A204.1 (cell line): ENCODE measurements at regions not wholly inside any gene's neighbourhood (a gene's known extent, or its start where the extent isn't known, plus 50 kb on each side); places are given as distances from the start of the nearest gene placed in this dataset.

Experiments used
- FAIRE-seq: peaks from 2 replicates; lab custom pipeline; 2012; peaks lifted over from hg19 to GRCh38; lab: Jason Lieb, UNC

DNA sequence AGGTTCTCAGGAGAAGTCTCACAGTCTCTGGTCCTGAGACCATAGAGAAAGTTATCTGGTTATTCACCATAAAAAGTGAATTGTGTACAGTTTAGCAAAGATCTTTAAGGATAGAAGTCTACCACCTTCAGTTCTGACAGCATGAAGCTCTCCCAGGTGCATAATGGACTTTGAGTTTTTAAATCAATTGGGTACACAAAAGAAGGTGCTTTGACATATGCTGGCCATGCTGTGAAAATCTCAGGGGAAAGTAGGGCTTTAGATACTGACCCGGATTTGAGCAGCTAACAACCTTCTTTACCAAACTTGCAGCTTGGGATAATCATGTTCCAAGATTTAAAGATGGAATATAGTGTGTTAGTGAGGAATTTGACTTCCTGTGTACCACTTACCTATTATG lies 264.2 kb downstream of the ZSWIM6 start:
- FAIRE-seq = no peak

DNA sequence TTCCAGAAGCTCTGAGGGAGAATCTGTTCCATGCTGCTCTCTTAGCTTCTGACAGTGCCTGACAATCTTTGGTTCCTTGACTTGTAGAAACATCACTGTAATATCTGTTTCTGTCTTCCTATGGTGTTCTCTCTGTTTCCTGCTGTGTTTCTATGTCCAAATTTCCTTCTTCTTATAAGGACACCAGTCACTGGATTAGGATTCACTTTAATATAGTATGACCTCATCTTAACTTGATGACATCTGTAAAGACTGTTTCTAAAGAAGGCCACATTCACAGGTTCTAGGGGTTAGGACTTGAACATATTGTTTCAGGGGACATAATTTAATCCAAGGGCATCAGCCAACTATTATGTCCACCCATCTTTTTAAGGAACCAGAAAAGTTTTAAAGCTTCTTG lies 265.6 kb downstream of the ZSWIM6 start:
- FAIRE-seq = no peak

- no peak for FAIRE-seq
Observed at GRCh38 chr5:61598126-61598525, 266.1 kb downstream of the ZSWIM6 start.

DNA sequence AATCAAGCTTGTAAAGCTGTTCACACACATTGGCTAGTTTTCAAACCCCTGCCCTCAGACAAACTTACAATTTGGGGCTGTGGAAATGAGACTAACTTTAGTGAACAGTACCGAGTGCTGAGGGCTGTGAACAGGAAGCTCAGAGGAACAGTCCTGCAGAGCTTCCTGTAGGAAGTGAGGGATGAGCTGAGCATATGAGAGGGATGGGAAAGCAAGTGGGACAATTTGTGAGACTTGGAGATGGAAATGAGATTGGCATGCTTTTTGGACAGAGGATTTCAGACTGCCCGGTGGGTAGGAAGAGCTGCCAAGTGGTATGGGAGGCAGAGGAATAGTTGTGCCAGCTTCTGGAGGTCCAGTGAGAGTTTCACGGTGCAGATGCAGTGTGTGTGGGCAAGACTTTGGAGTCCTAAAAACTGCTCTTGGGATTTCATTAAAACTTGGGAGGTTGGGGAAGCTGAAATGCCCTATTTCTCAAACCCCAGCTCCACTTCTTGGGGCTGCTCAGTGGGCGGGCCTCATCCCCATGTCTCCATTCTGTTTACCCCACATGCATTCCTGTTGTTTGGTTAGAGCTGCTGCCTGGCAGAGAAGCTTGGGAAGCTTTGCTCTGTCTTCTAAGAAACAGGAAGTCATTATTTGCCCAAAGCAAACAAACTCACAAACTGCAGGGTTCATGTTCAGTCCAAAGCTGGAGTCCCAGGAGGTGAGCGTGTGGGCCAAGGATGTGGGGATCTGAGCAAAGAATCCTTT lies 267.5 kb downstream of the ZSWIM6 start:
- no peak for FAIRE-seq

DNA sequence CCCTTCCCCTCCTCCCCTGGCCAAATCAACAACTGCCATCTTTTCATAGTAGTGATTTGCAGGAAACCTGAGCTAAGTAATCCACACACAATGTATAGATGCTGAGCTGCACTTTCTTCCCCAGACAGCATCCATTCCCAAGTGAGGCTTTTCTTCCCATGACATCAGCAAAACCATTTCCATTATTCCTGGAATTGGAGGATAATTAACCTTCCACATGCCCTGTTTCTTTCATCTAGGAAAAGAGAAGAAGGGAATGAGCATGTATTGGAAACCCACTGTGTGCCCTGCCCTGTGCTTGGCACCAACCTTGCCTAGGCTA lies 268.0 kb downstream of the ZSWIM6 start:
- no peak for FAIRE-seq

GRCh38 chr5:61600945-61601511 lies 269.0 kb downstream of the ZSWIM6 start:
- no peak for FAIRE-seq

DNA sequence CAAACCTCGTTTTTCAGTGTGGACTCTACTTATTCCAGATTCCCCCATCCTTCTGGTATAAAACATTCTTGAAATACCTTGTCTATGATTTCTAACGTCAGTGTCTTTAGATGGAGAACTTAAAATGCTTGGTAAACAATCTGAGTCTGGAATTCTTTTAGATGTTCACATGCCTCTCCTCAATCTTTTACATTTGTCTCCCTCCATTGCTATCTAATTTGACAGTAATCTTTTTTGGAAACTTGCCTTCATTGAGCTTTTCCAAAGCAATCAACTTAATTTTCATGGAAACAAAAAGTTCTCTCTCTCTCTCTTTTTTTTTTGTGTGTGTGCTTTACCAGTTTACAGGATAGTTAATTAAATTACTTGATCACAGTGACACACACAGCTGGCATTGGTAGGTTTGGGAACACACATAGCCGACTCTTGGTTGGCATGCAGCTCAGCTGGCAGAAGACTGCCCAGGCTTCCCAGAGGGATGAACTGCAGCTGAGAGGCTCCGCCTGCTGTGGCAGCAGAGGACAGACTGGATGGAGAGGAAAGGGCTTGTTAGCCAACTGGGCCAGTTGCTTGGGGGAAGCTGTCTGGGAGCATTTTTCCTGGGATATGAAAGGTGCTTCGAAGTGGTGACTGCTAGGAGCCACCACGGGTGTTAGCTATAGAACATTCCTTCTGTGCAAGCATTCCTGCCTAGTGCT lies 271.3 kb downstream of the ZSWIM6 start:
- no peak for FAIRE-seq

DNA sequence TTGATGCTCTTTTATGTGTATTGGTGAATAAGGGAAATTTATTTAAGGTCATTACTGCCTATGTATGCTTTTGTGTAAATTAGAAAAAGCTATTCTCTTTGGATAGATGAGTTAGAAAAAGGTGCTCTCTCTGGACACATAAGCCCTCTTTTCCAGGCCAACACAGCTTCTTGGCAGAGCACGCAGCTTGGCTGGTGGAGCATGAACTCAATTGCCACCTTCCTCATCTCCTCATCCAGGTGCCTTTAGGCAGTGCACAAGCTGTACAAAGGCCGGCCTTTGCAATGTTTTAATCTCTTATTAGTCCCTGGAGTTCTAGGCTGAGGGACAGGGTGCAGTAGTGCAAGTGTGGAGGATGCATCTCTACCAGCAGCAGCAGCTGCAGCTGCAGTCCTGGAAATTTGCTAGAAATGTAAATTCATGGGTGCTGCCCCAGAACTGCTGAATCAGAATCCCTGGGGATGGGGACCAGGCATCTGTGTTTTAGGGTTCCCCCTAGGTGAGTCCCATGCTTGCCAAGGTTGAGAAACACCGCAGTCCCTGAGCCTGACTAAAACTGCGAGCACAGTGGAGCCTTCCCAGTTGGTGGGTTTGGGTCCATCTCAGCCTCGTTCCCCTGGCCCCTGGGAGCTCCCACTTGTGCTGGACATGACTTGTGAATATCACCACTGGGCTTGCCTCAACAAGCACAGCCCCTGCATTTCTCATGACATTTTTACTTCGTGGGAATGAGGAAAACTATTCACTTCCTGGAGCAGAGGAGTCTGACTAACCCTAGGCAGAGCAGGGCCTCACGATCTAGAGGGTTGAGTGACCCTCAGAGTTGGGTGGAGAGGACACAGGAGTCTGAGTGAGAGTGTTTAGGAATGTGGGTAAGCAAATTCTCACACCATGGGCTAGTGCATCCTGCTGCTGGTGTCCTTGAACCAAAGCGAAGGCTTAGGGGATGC lies 272.3 kb downstream of the ZSWIM6 start:
- FAIRE-seq = no peak

- FAIRE-seq = no peak
Observed at GRCh38 chr5:61609840-61610677, 278.0 kb downstream of the ZSWIM6 start.

GRCh38 chr5:61610678-61611024 lies 278.6 kb downstream of the ZSWIM6 start:
- FAIRE-seq = no peak

GRCh38 chr5:61612431-61612830 lies 280.4 kb downstream of the ZSWIM6 start:
- FAIRE-seq = no peak

GRCh38 chr5:61613679-61614078 lies 281.6 kb downstream of the ZSWIM6 start:
- FAIRE-seq = no peak

DNA sequence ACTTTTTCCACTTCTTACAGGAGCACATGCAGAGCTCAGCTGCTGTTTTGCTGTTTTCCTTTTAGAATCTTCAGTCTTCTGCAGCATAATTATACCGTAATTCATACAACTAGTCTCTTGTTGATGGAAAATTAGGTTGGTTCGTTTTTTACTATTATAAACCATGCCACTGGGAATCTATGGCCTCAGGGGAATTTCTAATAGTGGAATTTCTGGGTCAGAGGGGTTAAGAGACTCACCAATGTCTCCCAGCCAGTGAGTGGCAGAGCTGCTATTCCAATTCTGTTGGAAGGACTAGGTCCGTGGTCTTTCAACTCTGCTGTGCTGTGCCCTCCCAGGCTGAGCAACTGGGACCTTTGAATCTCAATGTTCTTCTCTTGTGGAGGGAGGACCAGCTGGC lies 282.5 kb downstream of the ZSWIM6 start:
- FAIRE-seq = no peak

- FAIRE-seq = no peak
Observed at GRCh38 chr5:61617039-61617438, 285.0 kb downstream of the ZSWIM6 start.

- no peak for FAIRE-seq
Observed at GRCh38 chr5:61617995-61618525, 286.0 kb downstream of the ZSWIM6 start.

DNA sequence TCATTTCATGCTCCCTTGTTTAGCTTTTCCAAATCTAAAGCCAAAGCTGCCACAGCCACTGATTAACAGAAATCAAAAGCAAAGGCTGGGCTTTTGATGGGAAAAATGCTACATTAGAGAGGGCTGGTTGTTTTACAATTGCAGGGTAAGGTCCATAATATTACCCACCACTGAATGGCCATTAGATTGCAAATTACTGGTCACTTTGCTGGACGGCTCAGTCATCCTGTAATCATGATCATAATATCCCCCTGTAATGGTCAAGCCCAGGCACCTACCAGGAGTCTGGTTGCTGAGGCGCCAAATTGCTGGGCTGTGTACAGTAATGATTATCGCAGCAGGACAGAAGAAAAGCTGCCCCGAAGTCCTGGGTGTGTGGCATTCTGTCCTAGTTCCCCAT lies 286.5 kb downstream of the ZSWIM6 start:
- no peak for FAIRE-seq

DNA sequence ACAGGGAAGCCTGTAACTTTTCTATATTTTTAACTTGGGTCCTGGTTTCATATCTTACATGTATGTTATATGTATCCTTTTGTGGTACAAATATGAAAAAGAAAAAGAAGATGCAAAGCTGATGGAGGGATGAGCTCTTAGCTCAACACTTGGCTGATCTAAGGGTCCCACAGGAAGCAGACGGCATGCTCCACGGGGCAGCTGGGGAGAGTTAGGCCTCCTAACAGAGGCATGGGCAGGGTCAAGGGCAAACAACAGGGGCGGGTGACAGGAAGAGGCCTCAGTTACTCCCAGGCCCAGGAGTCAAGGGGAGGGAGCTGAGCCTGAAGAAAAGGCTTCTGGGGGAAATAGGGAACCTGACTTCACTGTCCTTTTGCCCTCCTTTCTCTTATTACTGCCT lies 287.2 kb downstream of the ZSWIM6 start:
- FAIRE-seq = no peak

DNA sequence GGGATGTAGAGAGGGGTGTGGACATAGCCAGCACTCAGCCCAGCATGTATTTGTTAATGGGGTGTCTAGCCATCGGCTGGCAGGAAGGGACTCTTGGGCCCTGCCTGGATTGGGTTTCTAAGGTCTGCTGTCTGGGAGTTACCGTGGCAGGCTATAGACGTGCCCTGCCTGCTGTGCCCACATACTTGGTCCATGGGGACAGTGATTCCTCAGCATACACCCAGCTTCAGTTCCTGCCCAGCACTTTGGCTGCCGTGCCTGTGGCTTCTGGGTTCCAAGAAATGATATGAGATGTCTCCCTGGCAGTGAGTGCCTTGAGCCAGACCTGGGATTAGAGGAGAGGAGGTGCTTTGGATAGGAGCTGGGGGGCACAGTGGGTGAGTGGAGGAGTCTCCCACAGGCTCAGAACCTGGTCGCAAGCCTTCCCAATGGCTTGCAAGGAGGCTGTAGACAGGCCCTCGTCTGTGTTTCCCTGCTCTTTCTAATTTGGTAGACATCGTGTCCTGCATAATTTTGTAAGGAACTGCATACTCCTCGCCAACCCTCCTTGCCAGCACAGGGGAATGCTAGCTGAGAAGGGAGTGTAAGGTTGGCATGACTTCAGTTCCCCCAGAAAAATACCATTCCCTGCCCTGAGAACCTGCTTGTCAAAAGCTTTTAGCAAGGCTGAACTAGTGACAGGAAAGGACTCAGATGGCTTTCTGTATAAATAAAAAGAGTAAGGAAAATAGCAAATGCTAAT lies 287.9 kb downstream of the ZSWIM6 start:
- FAIRE-seq = no peak

DNA sequence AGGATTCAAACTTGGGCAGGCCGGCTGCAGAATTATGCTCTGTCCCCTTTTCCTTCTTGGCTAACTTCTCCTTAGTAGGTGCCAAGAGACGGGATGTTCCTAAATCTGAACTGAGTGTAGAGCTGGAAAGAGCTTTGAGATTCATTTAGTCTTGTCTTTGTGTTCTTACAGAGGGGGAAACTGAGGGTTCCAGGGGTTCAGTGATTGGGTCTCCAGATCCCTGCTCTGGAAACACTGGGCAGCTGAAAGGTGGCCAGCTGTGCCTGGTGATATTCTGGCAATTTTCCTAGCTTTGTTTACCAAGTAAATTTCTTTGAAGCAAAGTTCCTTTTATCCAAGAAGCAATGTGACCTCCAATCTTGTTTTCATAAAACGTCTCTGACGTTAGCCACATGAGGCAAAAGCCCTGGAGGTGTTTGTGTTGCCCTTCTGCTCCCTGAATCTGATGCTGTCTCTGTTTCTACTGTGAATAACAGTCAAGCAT lies 288.7 kb downstream of the ZSWIM6 start:
- no peak for FAIRE-seq

- FAIRE-seq = no peak
Observed at GRCh38 chr5:61621202-61621650, 289.2 kb downstream of the ZSWIM6 start.

- no peak for FAIRE-seq
Observed at GRCh38 chr5:61622156-61622555, 290.1 kb downstream of the ZSWIM6 start.
